Epithelial cell of prostate (primary cell): ENCODE measurements at regions not wholly inside any gene's neighbourhood (a gene's known extent, or its start where the extent isn't known, plus 50 kb on each side); places are given as distances from the start of the nearest gene placed in this dataset.
"Not testable (repeated sequence)": the region's sequence is repeated elsewhere in the genome, so short reads cannot be mapped to it uniquely, and the experiment has no call there.

Experiments used
- DNase-seq: peaks from one replicate; pipeline ENCODE4 v3.0.0-alpha.2; 2011; ENCODE audit warnings: low read depth, low spot score
- H3K27ac ChIP-seq: fragments of 450-650 bp; 2 replicates; pipeline ENCODE4 v1.5.1; 2017; ENCODE audit warnings: mild to moderate bottlenecking

DNA sequence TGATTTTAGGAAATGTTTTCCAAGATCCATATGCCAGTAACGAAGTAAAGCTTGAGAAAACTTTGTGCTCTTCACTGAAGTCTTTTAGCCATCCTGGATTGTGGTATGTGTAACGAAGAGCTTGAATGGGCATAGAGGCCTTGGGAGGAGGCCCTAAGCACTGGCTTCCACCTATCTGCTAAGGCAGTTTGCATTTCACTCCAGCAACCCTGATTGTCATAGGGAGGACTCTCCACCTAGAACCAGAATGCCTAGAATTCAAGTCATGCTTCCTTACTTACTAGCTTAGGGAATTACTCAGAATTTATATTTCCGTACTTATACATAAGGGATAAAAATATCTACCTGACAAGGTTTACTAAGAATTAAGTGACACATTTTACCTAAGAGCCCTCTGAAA is 451.5 kb downstream of the FBXO15 start:
- no peak overlapping the region for H3K27ac ChIP-seq
- no peak for DNase-seq

DNA sequence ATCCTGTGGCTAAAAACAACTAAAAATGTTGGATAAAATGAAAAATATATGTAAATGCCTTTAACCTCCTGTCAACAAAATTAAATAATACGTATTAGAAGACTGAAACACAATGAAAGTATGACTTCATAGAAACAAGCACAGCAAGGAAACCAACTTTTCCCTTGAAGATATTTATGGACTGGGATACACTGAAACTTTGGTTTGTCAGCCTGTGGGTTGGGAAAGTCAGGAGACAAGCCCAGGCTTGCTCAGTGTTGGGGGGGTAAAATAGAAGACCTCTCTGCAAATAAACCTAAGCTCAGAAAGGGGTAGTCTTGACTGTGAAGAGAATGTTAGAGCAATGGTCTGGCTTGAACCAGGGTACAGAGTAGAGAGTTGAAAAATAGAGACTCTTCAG is 454.5 kb downstream of the FBXO15 start:
- H3K27ac ChIP-seq: no peak overlapping the region
- no peak for DNase-seq

DNA sequence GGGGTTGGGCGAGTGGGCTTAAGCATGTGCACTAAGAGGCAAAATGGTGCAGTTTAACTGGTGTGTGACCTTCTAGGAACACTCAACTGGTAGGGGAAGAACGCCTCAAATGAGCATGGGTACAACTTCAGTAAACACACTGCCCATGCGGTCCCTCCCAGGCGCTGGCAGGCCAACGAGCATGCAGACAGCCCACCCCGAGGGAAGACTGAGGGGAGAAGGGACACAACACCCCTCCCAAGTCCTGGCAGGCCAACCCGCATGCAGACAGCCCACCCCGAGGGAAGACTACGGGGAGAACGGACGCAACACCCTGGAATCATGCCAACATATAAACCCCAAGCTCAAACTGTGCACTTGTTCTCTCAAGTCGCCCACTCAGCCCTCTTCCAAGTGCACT is 456.0 kb downstream of the FBXO15 start:
- no peak for DNase-seq
- no peak overlapping the region for H3K27ac ChIP-seq

DNA sequence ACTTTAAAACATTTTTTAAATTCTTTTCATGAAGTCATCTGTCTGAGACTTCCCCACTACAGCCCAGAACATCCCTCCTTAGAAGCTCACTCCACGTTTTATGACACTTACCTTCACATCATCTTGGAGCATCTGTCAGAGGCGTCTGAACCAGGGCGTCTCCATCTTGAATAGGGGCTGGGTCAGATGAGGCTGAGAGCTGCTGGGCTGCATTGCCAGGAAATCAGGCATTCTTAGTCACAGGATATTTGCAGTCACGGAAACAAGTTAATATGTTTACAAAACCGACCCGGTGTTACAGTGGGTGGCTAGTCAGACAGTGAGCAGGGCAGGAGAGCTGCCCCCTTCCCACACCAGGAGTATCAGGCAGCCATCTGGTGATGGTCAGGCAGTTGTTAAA is 456.5 kb downstream of the FBXO15 start:
- no peak overlapping the region for H3K27ac ChIP-seq
- no peak for DNase-seq

DNA sequence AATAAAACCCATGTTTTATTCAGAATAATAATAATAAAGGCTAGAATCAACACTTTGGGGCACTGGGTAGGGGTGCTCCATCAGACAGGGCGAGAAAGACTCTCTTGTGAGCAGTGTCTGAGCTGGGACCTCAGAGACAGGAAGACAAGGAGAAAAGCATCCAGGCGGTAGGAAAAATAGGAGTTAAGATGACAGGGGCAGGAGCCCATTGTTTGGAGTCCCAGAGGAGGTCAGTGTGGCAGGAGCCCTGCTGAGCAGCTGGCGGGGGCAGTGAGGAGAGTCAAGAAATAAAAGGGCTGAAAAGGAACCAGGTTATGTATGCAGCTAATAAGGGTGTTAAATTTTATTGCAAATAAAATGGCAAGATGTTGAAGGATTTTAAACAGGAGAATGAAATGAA is 457.4 kb downstream of the FBXO15 start:
- DNase-seq: no peak
- no peak overlapping the region for H3K27ac ChIP-seq

DNA sequence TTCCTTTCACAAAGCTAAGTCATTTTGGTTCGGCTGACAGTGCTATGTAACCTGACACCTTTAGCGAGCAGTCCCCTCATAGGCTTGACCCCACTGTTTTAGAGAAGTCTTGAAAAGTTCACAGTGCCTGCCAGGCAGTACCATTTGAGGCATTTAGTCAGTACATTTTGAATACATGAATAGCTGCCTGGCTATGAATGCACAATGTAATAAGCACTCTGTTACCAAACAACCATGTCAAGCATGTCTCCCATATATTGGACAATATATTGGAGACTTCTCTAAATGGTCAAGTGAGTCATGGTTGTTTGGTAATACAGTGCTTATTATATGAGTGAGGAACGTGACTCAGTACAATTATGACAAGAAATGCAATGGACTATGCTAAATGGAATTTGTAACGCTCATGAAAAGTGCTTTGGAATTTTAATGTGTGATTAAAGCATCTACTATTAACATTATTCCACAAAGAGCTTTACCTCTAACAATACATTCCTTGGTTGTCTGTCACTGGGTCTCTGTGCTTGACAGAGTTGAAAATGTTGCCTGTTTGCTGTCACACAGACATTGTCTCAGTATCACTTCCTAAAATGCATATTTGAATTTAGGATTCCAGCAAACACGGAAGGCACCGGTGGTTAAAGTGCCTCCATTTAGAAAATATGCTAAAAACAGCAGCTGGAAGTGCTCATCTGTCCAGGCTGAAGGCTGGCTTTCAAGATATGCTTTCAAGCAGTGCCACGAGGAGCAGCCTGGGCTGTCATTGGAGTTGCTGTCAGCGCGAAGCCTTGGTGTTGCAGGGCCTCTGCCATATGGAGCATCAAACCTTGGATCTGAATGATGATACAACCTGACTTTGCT is 458.6 kb downstream of the FBXO15 start:
- DNase-seq: peak; percentile 27

DNA sequence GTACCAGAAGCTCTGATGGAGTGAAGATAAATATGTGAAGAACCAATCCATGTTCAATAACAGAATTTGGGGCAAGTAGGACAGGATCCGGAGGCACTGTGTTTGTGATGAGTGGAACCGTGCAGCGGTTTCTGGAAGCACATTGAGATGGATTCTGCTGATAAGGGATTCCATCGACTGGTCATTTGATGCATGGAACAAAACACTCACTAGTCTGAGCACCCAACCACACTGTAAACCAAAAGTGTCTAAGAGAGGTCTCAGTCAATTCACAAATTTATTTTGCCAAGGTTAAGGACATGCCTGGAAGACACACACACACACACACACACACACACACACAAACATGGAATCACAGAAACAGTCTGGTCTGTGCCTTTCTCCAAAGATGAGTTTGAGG is 459.5 kb downstream of the FBXO15 start:
- DNase-seq: no peak
- H3K27ac ChIP-seq: peak overlapping the region; percentile 52

More for the DNA sequence above, 458.6 kb downstream of the FBXO15 start:
- peak overlapping the region; percentile 52 for H3K27ac ChIP-seq

DNA sequence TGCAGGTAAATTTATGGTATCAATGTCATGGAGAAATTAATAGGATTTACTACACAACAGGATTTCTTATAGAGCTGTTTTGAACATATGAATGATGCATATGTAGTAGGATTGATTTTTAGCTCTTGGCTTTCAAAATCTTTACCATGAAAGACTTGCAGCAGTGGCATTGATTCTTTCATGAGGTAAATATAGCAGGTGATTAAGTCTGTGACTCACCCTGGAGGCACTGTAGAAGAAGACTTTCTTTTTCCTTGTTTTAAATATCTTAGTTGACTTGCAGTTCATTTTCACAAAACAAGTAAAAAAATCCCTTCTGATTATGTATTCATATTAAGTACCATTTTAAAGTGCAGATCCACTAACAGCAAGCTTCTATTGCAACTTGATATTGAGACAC is 463.0 kb downstream of the FBXO15 start:
- peak overlapping the region; percentile 49 for H3K27ac ChIP-seq
- no peak for DNase-seq

DNA sequence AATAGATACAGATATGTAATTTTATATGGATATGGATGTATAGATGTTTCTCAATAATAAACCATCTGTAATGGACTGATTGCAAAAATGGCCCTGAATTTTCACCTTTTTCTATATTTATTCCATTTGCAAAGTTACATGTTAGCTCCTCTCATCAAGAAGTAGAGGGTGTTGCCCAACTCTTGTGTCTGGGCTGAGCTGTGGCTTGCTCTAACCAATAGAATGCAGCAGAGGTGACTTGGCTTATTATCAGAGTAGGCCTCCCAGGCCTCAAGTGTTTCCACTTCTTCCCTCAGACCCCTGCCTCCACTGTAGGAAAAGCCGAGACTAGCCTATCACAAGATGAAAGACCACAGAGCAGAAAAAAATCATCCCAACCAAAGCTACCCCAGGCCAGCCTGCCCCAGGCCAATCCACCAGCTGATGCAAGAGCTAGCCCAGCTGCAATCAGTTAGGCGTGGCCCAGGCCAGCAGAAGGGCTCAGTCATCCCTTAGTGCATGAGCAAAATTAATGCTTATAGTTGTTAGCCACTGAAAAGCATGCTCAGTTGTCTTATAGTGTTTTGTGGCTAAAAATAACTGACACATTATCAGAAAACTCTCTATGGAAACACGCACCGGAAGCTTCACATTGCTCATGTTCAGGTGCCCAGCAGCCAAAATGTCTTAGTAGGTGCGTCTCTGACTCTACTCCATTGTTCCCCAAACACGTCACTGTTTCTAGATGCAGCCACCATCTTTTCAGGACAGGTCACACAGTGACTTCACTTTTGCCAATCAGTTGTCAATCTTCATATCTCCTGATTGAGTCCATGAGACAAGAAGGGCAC is 464.0 kb downstream of the FBXO15 start:
- no peak for DNase-seq
- peak overlapping the region; percentile 49 for H3K27ac ChIP-seq

DNA sequence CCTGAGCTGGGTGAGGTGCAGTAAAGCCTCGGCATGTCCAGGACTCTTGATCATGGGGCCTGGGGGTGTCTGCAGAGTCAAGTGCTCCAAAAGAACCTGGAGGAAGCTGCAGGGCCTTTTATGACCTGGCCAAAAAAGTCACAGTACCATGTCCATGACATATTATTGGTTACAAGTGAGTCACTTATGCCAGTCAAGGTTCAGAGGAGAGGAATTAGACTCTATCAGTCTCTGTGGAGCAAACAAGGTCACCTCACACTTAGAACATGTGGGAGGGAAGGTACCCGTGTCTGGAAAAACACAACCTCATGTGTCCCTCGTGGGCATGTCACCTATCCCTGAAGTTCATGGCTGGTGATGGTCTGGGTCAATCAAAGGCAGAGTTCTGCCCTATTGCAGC is 465.7 kb downstream of the FBXO15 start:
- DNase-seq: no peak

DNA sequence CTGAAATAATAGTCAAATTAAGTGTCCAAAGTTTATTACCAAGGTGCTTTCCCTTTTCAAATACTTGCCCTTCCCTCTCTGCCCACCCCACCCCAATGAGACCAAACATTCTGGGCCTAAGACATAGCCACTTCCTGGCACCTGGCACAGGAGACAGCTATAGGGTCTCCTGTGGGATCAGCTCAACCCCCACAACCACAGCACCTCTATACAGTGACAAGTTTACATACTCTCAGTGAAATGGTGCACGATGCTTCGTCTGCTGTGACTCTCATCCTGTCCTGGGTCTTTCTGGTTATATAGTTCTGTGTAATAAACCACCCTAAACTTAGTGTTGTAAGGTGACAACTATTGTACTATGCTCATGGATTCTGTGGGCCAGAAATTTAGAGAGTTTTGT is 466.2 kb downstream of the FBXO15 start:
- H3K27ac ChIP-seq: no peak overlapping the region
- DNase-seq: no peak

More for the DNA sequence above, 465.7 kb downstream of the FBXO15 start:
- no peak overlapping the region for H3K27ac ChIP-seq

DNA sequence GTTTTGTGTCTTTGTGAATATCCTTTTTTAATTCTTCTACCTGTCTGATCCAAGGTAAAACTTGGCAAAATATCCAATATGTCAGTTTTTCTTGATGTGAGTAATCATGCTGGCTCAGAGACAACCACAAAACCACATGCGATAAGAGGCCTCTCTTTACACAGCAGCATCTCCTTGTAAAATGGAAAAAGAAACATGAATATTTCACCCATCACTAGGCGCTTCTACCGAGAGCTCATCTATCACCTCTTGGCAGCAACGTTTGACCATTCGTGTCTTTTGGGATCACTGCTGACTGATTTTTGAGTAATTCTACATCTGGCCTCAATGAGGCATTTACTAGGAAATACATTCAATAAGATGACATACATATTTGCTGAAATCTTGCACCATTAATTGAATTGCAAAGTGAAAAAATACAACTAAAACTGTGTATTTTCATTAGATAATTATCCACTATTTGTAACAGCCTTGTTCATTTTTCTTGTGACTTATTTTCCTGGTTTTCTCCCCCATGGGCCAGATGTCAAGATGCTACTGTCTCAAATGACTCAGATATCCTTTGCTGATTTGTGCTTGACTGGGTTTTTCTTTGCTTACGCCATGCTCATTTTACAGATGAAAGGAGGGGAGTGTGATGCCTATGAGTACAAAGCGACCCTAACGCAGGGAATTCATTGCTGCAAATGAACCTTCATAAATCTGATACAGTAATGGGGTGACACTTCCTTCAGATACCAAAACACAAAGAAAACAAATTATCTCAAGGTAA is 467.5 kb downstream of the FBXO15 start:
- DNase-seq: peak; percentile 43
- H3K27ac ChIP-seq: no peak overlapping the region

DNA sequence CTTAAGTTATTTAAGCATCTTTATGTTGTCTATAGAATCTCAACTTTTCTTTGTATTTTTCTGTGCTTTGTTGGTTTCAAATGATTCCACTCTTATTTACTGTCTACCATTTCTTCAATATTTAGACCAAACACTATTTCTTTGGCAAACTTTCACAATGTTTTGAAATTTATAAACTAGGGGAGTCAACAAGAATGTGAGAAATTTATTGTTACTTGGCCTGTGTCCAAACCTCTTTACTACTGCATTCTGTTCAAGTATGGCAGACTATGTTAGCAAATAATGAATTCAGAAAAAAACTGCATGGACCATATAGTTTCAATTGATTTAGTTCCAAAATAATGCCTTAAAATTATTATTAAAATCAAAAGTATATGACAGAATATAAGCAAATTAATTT is 470.2 kb downstream of the FBXO15 start:
- H3K27ac ChIP-seq: no peak overlapping the region
- DNase-seq: no peak

DNA sequence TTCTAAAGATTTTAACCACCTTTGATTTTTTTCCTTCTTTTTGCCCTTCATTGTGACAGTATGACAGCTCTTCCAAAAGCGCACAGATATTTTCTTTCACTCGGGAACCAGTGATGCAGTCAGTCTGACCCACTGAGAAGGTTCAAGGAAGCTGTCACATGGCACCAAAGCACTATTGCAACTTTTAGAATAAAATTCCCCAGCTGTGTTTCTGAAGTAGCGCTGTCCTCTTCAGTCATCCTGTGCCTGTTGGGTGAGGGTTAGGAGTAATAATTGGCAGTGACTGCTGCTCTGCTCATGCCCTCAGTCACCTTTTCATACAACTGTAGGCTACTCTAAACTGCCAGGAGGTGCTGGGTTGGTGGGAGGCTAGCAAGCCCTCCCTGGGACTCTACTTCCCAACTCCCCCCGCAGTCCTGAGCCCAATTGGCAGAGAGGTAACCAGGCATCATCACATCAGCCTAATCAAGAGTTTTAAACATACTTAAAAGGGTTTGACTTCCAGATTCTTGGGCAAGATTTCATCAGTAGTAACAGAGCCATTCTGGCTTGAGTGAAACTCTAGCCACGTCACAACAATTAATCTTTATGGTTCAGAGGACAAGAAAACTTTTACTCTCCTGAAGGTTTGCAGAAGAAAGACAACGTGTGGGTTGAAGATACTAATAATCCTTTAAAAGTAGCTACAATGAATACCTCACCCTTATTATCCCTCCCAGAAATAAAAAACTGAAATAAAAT is 473.3 kb downstream of the FBXO15 start:
- DNase-seq: no peak

DNA sequence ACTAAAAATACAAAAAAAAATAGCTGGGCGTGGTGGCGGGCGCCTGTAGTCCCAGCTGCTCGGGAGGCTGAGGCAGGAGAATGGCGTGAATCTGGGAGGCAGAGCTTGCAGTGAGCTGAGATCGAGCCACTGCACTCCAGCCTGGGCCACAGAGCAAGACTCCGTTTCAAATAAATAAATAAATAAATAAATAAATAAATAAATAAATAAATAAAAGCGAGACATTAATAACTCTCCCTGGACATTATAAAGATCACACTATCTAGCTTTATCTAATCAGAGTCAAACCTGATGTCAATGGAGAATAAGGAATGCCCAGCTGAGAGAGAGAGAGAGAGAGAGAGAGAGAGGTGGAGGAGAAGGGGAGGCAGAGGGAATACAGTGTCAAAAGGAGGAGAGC is 476.2 kb downstream of the FBXO15 start:
- H3K27ac ChIP-seq, DNase-seq: not testable (repeated sequence)

More for the DNA sequence above, 473.3 kb downstream of the FBXO15 start:
- no peak overlapping the region for H3K27ac ChIP-seq

DNA sequence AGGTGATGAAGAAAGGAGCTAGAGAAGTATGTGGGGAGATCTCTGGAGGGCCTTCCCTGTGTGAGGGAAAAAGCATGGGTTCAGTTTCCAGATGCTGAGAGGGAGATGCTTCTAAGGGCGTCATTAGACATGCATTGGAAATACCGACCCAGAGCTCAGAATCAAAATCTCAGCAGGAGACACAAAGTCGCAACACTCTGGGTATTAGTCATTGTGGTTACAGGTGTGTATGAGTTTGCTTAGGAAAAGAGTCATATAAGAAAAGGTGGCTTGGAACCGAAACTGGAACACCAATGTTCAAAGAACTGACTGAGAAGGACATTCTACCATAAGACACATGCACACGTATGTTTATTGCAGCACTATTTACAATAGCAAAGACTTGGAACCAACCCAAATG is 477.1 kb downstream of the FBXO15 start:
- H3K27ac ChIP-seq: peak overlapping the region; percentile 88
- DNase-seq: peak; percentile 71

DNA sequence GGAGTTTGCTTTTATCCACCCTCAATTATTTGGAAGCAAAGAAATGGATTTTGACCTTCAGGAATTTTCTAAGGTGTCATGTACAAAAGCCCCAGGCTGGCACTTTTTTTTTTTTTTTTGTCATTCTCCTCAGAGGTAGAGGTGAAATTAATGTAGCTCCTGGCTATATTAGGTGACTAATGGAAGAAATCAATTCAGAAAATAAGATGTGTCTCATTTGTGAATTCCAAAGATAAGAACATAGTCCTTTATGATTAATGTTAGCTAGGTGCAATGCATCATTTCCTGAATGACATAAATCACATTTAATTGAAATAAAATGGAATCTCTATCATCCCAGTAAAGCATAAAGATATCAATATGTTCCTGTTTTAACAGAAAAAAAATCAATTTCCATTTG is 477.6 kb downstream of the FBXO15 start:
- no peak for DNase-seq
- H3K27ac ChIP-seq: peak overlapping the region; percentile 88

DNA sequence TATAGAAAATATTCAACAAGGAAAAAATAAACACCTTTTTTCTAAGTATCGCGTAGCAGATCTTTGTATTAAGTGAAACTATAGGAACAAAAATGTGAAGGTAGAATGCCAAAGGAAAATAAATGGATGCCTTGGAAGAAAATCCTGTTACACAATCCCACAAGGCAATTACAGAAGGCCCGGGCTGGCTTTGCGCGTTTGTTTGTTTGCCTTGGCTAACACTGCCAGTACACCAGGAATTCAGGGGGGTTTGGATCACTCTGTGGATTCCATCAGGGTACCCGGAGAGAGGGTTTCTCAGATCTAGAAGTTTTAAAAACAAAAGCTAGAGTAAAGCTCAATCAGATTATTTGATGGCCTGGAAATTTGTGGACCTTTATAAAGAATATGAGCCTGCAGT is 478.3 kb downstream of the FBXO15 start:
- peak overlapping the region; percentile 88 for H3K27ac ChIP-seq
- no peak for DNase-seq

DNA sequence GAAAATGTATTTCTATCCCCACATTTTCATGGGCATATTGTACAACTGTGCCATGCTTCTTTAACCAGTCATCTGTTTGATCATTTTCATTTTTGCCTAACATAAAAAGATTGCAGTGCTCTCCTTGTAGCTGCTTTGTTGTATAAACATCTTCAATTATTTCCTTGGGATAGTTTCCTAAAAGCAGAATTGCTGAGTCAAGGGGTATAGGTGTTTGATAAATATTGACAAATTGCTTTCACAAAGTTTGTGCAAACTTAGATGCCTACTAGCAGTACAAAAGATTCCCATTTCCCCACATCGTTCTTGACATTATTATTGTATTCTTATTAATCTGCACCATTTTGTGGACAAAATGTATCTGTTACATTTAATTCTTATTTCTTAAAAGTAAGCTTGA is 479.6 kb downstream of the FBXO15 start:
- DNase-seq: no peak

DNA sequence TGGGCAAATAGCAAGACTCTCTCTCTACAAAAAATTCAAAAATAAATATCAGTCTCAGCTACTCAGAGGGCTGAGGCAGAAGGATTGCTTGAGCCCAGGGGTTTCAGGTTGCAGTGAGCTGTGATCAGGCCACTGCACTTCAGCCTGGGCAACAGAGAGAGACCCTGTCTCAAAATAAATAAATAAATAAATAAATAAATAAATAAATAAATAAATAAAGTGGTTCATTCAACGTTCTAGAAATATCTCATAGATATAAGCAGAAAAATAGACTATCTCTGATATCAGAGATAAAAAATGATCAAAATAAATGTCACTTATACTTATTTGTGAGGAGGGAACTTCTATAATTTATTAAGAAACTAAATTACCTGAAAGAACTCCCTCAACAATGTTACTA is 480.9 kb downstream of the FBXO15 start:
- DNase-seq: no peak
- no peak overlapping the region for H3K27ac ChIP-seq

More for the DNA sequence above, 479.6 kb downstream of the FBXO15 start:
- H3K27ac ChIP-seq: no peak overlapping the region
